ENCODE measurements at regions not wholly inside any gene's neighbourhood (a gene's known extent, or its start where the extent isn't known, plus 50 kb on each side); places are given as distances from the start of the nearest gene placed in this dataset.

GRCh38 chr5:33254579-33254978, 186.2 kb upstream of the TARS1 start:
- H3K4me3 ChIP-seq (ENCODE audit: low read depth in 1 of 2, low read length in 2 of 2), result no peak overlapping the region
- no peak for DNase-seq
- H3K36me3 ChIP-seq (ENCODE audit: insufficient read depth, low read length), result no peaks in the 10 kb centered on the region
- H3K27me3 ChIP-seq (ENCODE audit: insufficient read depth, low read length, poor library complexity), result no peaks in the 10 kb centered on the region
- no peaks in the 10 kb centered on the region for H3K9me3 ChIP-seq (ENCODE audit: insufficient read depth, low read length, severe bottlenecking)
- H3K9ac ChIP-seq (ENCODE audit: low read depth, low read length), result no peak overlapping the region
- H3K79me2 ChIP-seq (ENCODE audit: insufficient read depth, low read length), result no peaks in the 10 kb centered on the region
- H3K4me2 ChIP-seq (ENCODE audit: insufficient read depth, low read length), result no peak overlapping the region
- no peak for ATAC-seq (ENCODE audit: insufficient read depth, low read depth)
- H2AFZ ChIP-seq (ENCODE audit: low read depth, low read length), result no peak overlapping the region
- no peaks in the 10 kb centered on the region for H3K4me1 ChIP-seq (ENCODE audit: insufficient read depth, low read length)
- no peak overlapping the region for H3K27ac ChIP-seq (ENCODE audit: low read length)
- no peaks in the 10 kb centered on the region for H4K20me1 ChIP-seq (ENCODE audit: insufficient read depth, low read length)
- TF ChIP-seq CTCF (IDR thresholded peaks at IDR 0.05; ENCODE audit: borderline replicate concordance, extremely low read depth, low read length, poor library complexity, severe bottlenecking) (no peak), EZH2 (IDR thresholded peaks at IDR 0.05; ENCODE audit: borderline replicate concordance, low read depth, low read length, severe bottlenecking) (no peak)

GRCh38 chr5:33257807-33258429, 182.8 kb upstream of the TARS1 start:
- H3K27ac ChIP-seq (ENCODE audit: low read length), result no peak overlapping the region
- TF ChIP-seq CTCF (IDR thresholded peaks at IDR 0.05; ENCODE audit: borderline replicate concordance, extremely low read depth, low read length, poor library complexity, severe bottlenecking), result no peak
- no peak for TF ChIP-seq EZH2 (IDR thresholded peaks at IDR 0.05; ENCODE audit: borderline replicate concordance, low read depth, low read length, severe bottlenecking)
- H3K9me3 ChIP-seq (ENCODE audit: insufficient read depth, low read length, severe bottlenecking), result no peaks in the 10 kb centered on the region
- no peaks in the 10 kb centered on the region for H3K79me2 ChIP-seq (ENCODE audit: insufficient read depth, low read length)
- H3K4me1 ChIP-seq (ENCODE audit: insufficient read depth, low read length), result no peaks in the 10 kb centered on the region
- ATAC-seq (ENCODE audit: insufficient read depth, low read depth) (no peak), DNase-seq (no peak)
- no peaks in the 10 kb centered on the region for H4K20me1 ChIP-seq (ENCODE audit: insufficient read depth, low read length)
- no peaks in the 10 kb centered on the region for H3K27me3 ChIP-seq (ENCODE audit: insufficient read depth, low read length, poor library complexity)
- no peaks in the 10 kb centered on the region for H3K36me3 ChIP-seq (ENCODE audit: insufficient read depth, low read length)
- H3K9ac ChIP-seq (ENCODE audit: low read depth, low read length), result no peak overlapping the region
- no peak overlapping the region for H3K4me3 ChIP-seq (ENCODE audit: low read depth in 1 of 2, low read length in 2 of 2)
- H3K4me2 ChIP-seq (ENCODE audit: insufficient read depth, low read length), result no peak overlapping the region
- H2AFZ ChIP-seq (ENCODE audit: low read depth, low read length), result no peak overlapping the region

- Histone ChIP-seq H3K4me3 (ENCODE audit: low read depth in 1 of 2, low read length in 2 of 2) (no peak overlapping the region), H4K20me1 (ENCODE audit: insufficient read depth, low read length) (no peaks in the 10 kb centered on the region), H3K36me3 (ENCODE audit: insufficient read depth, low read length) (no peaks in the 10 kb centered on the region), H3K9me3 (ENCODE audit: insufficient read depth, low read length, severe bottlenecking) (no peaks in the 10 kb centered on the region), H3K9ac (ENCODE audit: low read depth, low read length) (no peak overlapping the region), H3K79me2 (ENCODE audit: insufficient read depth, low read length) (no peaks in the 10 kb centered on the region), H2AFZ (ENCODE audit: low read depth, low read length) (no peak overlapping the region), H3K27ac (ENCODE audit: low read length) (no peak overlapping the region), H3K27me3 (ENCODE audit: insufficient read depth, low read length, poor library complexity) (no peaks in the 10 kb centered on the region), H3K4me2 (ENCODE audit: insufficient read depth, low read length) (no peak overlapping the region), H3K4me1 (ENCODE audit: insufficient read depth, low read length) (no peaks in the 10 kb centered on the region)
- ATAC-seq (ENCODE audit: insufficient read depth, low read depth) (no peak), DNase-seq (no peak)
- no peak for TF ChIP-seq CTCF (IDR thresholded peaks at IDR 0.05; ENCODE audit: borderline replicate concordance, extremely low read depth, low read length, poor library complexity, severe bottlenecking)
- TF ChIP-seq EZH2 (IDR thresholded peaks at IDR 0.05; ENCODE audit: borderline replicate concordance, low read depth, low read length, severe bottlenecking), result no peak
Observed at GRCh38 chr5:33258553-33258952, 182.2 kb upstream of the TARS1 start.
